ENCODE measurements at regions not wholly inside any gene's neighbourhood (a gene's known extent, or its start where the extent isn't known, plus 50 kb on each side); places are given as distances from the start of the nearest gene placed in this dataset.

- no peak for TF ChIP-seq CTCF (IDR thresholded peaks at IDR 0.05)
- TF ChIP-seq POLR2A (IDR thresholded peaks at IDR 0.05; ENCODE audit: low read depth): no peak
- TF ChIP-seq EP300 (IDR thresholded peaks at IDR 0.05): no peak
- TF ChIP-seq POLR2AphosphoS5 (IDR thresholded peaks at IDR 0.05): no peak
These were observed 138.2 kb upstream of the LRFN2 start for GRCh38 chr6:40725390-40725789.
